ENCODE measurements at regions not wholly inside any gene's neighbourhood (a gene's known extent, or its start where the extent isn't known, plus 50 kb on each side); places are given as distances from the start of the nearest gene placed in this dataset.

DNA sequence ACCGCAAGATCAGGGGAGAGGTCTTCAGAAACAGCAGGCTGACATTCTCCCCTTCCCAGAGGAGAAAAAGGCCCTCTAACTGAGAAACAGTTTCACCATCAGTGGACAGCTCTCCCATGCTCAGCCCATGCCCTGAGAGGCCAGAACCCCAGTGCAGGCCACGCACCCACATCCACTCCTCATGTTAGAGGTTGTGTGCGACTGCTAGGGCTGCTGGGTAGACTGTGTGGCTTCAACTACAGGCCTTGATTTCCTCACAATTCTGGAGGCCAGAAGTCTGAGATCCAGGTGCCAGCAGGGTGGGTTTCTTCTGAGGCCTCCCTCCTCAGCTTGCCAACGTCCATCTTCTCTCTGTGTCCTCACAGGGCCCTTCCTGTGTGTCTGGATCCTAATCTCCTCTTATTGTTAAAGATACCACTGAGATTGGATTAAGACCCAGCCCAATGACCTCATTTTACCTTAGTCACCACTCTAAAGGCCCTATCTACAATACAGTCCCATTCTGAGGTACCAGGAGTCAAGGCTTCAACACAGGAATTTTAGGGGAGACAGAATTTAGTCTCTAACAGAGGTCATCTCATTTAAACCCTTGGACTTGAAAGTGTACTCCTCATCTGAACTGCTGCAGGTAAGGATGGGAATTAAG is 67.7 kb upstream of the CD93 start (continued):
- TF ChIP-seq, protein P1, sequence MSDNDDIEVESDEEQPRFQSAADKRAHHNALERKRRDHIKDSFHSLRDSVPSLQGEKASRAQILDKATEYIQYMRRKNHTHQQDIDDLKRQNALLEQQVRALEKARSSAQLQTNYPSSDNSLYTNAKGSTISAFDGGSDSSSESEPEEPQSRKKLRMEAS (CRISPR knock-in tag; IDR thresholded peaks at IDR 0.05) = no peak
- TF ChIP-seq TRIM24 (IDR thresholded peaks at IDR 0.05) (no peak), SNRNP70 (optimal IDR thresholded peaks at IDR 0.05; ENCODE audit: low read depth, low read length) (no peak), GABPB1 (CRISPR knock-in tag; IDR thresholded peaks at IDR 0.05) (no peak), HMGN3 (IDR thresholded peaks at IDR 0.05; ENCODE audit: borderline replicate concordance, extremely low read depth, insufficient read length, low read depth, low read length) (no peak), HDAC2 (IDR thresholded peaks at IDR 0.05) (no peak), RBM34 (IDR thresholded peaks at IDR 0.05; ENCODE audit: borderline replicate concordance, insufficient read depth, low read length) (no peak), ZNF77 (CRISPR knock-in tag; IDR thresholded peaks at IDR 0.05) (no peak), KAT8 (IDR thresholded peaks at IDR 0.05; ENCODE audit: low read depth) (no peak), NRF1 (conservative IDR thresholded peaks at IDR 0.05 in 1 of 2, IDR thresholded peaks at IDR 0.05 in 1 of 2) (no peak), ZFP36 (IDR thresholded peaks at IDR 0.05; ENCODE audit: low read depth, low read length, partially characterized antibody) (no peak), HSF4 (CRISPR knock-in tag; IDR thresholded peaks at IDR 0.05; ENCODE audit: borderline replicate concordance) (no peak), RBM39 (optimal IDR thresholded peaks at IDR 0.05; ENCODE audit: low read depth, low read length) (no peak), FIP1L1 (IDR thresholded peaks at IDR 0.05; ENCODE audit: low read depth, low read length, poor library complexity, severe bottlenecking) (no peak), BRF1 (IDR thresholded peaks at IDR 0.05; ENCODE audit: borderline replicate concordance, extremely low read depth, insufficient read length) (no peak), NEUROD1 (IDR thresholded peaks at IDR 0.05; ENCODE audit: borderline replicate concordance, low read depth, low read length, partially characterized antibody) (no peak), PPARD (CRISPR knock-in tag; IDR thresholded peaks at IDR 0.05) (no peak)
- TF ChIP-seq, protein P2, sequence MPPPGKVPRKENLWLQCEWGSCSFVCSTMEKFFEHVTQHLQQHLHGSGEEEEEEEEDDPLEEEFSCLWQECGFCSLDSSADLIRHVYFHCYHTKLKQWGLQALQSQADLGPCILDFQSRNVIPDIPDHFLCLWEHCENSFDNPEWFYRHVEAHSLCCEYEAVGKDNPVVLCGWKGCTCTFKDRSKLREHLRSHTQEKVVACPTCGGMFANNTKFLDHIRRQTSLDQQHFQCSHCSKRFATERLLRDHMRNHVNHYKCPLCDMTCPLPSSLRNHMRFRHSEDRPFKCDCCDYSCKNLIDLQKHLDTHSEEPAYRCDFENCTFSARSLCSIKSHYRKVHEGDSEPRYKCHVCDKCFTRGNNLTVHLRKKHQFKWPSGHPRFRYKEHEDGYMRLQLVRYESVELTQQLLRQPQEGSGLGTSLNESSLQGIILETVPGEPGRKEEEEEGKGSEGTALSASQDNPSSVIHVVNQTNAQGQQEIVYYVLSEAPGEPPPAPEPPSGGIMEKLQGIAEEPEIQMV (tag; conservative IDR thresholded peaks at IDR 0.05; ENCODE audit: low read depth) = no peak; the same call in 1 of the 2 replicates
- TF ChIP-seq, protein P3, sequence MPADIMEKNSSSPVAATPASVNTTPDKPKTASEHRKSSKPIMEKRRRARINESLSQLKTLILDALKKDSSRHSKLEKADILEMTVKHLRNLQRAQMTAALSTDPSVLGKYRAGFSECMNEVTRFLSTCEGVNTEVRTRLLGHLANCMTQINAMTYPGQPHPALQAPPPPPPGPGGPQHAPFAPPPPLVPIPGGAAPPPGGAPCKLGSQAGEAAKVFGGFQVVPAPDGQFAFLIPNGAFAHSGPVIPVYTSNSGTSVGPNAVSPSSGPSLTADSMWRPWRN (IDR thresholded peaks at IDR 0.05; ENCODE audit: low read depth) = no peak
- TF ChIP-seq, protein P4, sequence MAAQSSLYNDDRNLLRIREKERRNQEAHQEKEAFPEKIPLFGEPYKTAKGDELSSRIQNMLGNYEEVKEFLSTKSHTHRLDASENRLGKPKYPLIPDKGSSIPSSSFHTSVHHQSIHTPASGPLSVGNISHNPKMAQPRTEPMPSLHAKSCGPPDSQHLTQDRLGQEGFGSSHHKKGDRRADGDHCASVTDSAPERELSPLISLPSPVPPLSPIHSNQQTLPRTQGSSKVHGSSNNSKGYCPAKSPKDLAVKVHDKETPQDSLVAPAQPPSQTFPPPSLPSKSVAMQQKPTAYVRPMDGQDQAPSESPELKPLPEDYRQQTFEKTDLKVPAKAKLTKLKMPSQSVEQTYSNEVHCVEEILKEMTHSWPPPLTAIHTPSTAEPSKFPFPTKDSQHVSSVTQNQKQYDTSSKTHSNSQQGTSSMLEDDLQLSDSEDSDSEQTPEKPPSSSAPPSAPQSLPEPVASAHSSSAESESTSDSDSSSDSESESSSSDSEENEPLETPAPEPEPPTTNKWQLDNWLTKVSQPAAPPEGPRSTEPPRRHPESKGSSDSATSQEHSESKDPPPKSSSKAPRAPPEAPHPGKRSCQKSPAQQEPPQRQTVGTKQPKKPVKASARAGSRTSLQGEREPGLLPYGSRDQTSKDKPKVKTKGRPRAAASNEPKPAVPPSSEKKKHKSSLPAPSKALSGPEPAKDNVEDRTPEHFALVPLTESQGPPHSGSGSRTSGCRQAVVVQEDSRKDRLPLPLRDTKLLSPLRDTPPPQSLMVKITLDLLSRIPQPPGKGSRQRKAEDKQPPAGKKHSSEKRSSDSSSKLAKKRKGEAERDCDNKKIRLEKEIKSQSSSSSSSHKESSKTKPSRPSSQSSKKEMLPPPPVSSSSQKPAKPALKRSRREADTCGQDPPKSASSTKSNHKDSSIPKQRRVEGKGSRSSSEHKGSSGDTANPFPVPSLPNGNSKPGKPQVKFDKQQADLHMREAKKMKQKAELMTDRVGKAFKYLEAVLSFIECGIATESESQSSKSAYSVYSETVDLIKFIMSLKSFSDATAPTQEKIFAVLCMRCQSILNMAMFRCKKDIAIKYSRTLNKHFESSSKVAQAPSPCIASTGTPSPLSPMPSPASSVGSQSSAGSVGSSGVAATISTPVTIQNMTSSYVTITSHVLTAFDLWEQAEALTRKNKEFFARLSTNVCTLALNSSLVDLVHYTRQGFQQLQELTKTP (IDR thresholded peaks at IDR 0.05; ENCODE audit: low read depth in 1 of 2, partially characterized antibody in 2 of 2) = no peak
- TF ChIP-seq, protein P5, sequence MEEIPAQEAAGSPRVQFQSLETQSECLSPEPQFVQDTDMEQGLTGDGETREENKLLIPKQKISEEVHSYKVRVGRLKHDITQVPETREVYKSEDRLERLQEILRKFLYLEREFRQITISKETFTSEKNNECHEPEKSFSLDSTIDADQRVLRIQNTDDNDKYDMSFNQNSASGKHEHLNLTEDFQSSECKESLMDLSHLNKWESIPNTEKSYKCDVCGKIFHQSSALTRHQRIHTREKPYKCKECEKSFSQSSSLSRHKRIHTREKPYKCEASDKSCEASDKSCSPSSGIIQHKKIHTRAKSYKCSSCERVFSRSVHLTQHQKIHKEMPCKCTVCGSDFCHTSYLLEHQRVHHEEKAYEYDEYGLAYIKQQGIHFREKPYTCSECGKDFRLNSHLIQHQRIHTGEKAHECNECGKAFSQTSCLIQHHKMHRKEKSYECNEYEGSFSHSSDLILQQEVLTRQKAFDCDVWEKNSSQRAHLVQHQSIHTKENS (CRISPR knock-in tag; IDR thresholded peaks at IDR 0.05) = no peak
